HG02763 (cell line): ENCODE measurements at regions not wholly inside any gene's neighbourhood (a gene's known extent, or its start where the extent isn't known, plus 50 kb on each side); places are given as distances from the start of the nearest gene placed in this dataset.

Experiments used
- ATAC-seq: cut with Tn5 transposase; IDR thresholded peaks from one replicate; pipeline ENCODE4 v1.9.1; 2021; ENCODE audit warnings: mild to moderate bottlenecking, moderate library complexity; ENCODE audit not compliant: unreplicated experiment

DNA sequence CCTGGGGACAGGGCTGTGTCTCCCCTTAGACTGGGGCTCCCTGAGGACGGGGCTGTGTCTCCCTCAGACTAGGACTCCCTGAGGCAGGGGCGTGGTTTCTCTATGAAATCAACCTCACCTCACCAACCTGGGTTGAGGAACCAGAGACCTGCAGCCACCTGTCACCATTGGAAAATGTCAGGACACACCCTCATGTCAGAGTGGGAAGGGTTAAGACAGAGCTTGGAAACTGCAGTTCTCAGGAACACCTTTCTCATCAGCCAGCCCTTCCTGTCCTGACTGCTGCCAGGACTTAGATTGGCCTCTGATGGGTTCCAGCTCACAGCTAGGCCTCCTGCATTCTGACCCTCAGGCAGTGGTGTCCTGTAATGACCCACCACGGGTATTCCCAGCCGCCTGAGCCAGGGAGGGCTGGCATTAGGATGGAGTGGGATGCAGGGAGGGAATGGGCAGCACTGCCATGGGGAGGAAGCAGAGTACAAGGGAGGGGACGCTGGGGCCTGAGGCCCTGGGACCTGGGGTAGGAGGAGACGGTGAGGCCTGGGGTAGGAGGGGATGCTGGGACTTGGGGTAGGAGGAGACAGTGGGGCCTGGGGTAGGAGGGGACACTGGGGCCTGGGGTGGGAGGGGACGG, 76.3 kb downstream of the MRPL14 start:
- no peak for ATAC-seq

DNA sequence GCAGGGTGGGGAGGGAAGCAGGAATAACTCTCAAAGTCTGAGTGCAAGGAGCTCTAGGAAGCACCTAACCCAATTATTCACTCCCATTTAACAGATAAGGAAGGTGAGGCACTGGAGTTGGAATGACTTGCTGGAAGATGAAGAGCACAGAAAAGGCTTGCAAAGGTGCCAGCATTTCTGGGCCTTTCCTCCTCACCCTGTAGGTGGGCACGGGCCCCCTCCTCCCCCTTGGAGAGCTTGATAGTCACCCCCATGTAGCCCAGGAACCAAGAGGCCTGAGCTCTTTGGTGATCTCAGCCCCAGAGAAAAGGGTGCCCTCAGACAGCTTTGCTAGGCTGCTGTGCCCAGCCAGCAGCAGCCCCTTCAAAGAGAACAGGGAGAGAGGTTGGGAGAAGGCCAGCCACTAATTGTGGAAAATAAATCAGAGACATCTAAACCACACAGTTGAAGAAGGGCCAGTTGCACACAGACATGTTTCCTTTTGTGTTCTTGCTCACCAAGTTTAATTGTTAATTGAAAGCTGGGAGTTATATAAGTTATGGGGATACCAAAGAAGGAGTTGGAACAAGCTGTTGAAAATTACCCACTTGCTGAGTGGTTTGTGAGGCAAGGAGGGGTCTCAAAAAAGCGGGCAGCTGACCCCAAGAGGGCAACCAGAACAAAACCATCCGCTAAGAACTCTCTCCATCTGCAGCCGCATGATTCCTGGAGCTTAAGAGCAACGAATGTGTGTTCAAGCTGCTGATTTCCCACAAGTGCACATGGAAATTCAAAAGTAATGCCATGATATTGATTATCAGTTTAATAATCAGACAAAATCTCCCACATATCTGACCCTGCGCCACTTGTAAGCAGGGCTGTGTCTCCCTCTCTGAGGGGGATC, 77.0 kb downstream of the MRPL14 start:
- no peak for ATAC-seq

DNA sequence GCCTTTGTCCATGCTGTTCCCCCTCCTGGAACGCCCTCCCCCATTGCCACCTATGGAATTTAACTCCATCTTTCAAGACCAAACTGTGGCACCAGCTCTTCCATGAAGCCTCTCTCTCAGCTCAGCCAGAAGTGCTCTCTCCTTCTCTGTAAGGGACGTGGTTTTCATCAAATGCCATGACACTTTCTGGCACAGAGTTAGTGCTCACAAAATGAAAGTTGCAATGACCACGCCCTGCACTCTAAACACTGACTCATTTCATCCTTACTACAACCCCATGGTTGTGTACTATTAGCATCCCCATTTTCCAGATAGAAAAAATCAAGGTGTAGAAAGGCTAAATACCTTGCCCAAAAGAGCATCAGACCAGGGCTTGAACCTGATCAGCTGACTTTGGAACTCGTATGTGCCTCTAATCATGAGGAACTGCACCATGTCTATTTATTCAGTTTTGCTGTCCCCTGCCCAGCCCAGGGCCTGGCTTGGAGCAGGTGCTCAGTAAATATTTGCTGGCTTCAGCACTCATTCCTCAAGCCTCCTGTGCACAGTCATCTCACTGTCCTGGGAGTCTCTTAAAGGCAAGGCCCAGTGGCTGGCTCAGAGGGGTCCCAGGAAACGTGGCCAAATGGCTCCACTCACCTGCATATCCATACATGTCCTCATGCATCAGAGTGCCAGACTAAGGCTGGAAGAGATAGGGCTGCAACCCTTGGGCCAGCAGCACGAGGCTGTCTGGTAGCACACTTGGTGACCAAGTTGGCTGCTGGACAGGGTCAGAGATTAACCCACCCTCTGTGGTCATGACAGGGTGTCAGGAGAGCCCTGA, 77.9 kb downstream of the MRPL14 start:
- ATAC-seq, result no peak

DNA sequence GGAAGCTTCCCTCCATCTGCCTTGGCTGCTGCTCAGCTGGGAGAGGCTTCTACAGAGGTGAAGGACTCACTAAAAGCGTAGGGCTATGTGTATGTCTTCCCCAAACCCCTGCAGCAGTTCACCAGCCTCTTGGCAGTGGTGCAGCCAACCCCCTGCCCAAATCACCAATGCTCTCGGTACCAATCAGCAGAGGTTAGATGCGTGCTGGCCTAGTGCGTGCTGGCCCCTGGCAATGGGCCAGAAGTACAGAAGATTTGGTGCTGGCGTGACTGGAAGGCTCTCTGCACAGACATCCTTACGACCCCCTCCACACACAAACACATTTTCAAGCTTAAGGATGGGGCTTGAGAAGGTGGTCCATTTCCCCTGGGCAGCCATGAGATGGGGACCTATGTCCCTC, 79.0 kb downstream of the MRPL14 start:
- ATAC-seq, result no peak

DNA sequence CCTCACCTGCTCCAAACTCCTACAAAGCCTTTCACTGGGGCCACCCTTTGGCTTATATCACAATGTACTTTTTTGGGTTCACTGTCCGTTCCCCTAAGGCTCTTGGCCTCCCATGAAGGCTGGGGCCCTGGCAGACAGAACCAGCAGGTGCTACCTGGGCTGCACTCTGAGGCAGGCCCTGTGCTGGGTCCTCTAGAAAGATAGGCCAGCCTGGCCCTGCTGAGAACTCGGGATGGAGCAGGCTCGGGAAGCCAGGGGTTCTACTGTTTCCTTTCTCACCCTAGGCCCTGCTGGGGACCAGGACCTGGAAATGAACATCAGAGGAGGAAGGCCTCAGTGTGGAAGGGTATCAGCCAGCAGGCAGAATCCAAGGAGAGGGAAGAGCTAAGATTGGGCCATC, 79.5 kb downstream of the MRPL14 start:
- no peak for ATAC-seq

DNA sequence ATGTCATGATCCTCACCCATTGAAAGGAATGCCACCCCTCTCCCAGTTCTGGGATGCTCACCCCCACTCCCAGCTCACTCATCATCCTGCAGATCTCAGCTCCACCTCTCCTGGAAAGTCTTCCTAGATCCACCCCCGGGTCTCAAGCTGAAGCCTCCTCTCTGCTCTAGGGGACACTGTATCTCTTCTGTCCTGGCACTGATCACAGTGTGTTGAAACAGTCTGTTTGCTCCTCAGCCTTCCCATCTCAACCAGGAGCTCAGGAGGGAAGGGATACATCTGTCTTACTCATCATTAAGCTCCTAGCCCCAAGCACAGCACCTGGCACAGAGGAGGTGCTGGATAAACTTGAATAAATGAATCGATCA, 80.1 kb downstream of the MRPL14 start:
- no peak for ATAC-seq

DNA sequence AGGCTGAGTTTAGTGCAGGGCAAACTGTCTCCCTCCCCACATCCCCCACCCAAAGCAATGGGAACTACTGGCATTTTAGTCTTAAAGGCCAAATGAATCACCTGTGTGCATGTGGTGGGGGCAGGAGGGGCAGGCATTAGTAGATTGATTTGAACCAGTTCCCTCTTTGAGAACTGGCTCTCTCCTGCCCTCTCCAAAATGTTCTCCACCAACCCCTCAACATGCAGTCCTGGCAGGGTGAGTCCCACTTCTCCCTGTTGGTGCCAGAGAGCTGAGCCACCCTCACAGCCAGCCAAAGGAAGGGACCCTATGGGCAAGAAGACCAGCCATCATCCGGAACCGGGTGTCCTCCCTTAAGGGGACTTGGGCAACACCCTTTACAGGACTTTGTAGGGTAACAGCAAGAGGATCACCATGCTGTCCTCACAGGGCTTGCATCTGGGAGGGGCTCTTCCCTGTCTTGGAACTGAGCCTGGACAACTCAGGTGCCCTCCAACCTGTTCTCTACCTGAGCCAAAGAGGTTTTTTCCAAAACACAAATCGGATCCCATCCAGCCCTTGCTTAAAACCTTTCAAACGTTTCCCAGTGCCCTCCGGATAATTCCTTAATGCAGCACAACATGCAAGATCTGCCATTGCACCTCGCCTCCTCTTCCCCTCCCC, 80.6 kb downstream of the MRPL14 start:
- no peak for ATAC-seq

DNA sequence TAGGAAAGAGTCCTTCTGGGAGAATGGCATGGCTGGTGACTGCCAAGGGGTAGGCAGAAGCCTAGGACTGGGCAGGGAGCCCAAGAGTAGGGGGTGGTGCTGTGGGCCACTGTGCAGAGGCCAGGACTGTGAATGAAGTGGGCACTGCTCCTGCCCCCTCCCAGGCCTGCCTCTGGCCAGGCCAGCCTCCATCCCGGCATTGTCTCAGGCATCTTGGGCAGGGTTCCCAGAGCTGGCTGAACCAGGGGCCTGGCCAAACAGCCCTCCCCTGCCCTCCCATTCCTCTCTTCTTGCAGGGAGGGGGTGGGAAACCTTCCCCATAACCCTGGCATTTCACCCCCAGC, 81.6 kb downstream of the MRPL14 start:
- no peak for ATAC-seq

DNA sequence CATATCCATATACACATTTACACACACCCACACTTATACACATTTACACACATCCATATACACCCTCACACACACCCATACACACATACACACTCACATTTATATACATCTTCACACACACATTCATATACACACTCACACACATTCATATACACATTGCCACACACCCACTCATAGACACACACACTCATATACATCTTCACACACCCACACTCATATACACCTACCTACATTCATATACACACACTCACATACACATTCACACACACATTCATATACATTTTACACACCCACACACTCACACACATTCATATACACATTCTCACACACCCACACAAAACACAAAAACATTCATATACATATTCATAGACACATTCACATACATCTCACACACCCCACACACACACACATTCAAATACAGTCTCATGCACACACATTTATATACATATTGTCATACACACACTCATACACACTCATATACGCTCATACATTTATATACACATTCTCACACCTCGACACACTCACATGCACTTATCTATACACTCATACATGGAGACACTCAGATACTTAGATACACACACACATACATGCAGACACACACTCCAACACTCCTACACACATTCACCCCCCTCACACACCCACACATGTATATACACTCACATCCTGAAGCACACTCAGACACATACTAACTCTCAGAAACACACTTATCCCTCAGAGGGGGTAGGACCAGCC, 82.1 kb downstream of the MRPL14 start:
- no peak for ATAC-seq

DNA sequence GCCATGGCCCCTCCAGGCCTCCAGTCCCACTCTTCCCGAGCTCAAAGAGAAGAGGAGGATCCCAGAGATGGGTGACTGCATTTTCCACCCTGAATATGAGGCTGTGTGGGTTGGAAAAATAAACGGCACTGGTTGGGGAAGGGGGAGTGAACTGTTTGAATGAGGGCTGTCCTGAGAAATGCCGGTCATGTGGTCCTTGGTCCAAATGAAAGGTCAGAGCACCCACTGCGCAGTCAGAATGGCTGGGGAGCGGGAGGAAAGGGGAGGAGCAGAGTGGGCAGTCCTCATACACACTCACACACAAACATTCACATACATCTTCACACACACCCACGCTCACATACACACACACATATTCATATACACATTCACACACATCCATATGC, 83.1 kb downstream of the MRPL14 start:
- ATAC-seq, result no peak

DNA sequence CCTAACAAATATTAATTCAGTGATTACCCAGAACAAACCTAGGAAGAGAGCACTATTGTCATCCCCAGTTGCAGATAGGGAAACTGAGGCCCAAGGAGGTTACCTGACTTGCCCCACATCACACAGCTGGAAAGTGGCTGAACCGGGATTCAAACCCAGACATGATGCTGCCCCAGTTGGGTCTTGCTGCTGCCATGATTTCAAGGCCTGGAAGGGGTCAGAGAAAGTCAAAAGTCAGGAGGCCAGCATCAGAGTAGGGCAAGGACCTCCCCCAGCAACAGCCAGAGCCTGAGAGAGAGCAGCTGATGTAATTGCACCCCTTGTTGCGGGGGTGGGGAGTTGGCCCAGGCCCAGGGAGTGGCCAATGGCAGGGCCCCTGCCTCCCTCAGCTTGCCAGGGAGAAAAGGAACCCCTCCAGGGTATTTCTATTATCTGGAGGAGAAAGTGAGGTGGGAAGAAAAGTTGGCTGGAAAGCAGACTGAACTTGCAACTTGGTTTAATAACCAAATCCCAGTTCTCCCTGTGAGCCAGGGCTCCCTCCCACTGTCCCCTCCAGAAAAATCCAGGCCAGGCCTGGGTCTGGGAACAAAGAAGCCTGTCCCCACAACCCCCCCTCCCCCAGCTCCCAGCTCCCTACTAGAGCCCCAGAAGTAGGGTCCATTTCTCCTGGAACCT, 83.6 kb downstream of the MRPL14 start:
- ATAC-seq, result no peak

DNA sequence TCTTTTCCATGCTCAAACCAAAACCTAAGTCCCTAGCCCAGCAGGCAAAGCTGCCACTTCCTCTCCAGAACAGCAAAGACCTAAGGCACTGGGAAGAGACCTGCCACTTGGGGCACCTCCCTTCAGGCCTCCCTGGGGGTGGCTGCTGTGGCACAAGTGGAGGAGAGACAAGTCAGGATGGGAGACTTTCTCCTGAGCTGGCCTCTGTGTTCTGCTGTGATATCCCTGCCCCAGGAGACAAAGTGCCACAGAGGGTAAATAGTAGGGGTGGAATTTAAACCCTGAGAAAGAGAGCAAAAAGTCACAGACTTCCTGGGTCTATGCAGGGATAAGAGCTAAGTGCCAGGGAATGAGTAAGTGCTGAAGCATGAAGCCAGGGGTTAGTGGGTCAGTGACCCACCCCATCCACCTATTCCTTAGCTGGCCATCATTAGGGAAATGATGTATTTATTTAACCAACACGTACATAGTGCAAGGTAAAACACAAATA, 84.2 kb downstream of the MRPL14 start:
- ATAC-seq, result no peak

DNA sequence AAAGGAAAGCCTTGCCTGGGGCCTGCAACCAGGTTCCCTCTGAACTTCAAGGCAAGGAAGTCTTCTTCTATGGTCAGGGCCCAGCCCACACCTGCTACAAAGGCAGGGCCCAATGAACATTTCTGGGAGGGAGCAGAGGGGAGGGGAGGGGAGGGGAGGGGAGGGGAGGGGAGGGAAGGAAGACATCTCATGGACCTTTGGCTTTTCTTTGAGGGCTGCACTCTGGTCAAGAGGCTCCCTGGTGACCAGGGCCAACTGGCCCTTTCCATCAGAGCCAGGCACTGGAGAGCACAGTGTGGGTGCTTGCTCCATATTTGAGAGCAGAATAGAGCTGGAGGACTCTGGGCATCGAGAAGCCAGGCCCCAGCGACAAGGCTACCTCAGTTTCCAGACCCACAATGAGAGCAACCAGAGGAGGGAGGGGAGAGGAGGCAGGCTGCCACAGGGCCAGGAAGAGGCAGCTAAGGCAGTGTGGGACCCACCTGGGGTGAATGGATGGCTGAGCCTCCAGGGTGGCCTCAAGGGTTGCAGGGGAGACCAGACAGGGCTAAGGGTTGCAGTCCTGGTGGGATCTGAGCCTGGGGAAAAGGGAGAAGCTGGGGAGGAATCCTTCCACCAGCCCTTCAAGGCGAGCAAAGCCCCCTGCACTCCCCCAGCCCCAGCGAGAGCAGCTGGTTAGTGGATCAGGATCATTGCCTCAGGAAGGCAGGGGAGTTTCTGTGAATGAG, 84.8 kb downstream of the MRPL14 start:
- no peak for ATAC-seq

DNA sequence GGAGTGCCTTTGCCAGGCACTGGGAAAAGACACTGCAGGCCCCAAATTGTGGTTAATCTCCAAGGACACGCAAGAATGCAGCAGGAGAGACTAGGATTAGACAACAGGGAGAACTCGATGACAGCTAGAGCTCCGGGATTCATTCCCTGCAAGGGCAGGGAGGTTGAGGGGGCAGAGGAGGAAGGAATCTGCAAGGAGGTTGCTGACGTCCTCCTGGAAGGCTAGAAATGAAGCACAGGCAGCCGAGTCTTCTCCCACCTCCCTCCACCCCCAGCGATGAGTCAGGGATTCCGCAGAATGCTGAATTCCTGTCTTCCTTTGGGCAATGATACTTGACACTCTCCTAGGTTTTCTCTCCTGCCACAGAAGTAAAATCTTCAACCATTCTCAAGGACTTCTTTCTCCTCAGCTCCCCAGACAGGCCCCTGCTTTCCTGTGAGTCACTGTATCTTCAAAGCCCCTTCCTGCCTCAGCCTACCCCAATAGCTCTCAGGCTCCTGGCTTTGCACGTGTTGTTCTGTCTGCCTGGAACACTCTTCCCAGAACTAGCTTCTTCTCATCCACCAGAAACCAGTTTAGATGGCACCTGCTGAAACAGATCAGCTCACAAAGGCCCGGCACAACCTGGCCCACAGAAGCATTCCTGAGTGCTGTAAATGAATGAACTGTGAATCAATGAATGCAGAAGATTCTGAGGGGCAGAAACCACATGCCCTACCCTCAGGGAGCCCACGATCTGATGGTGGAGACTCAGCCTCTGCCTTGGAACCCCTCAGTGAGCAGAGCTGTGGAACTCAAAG, 85.6 kb downstream of the MRPL14 start:
- no peak for ATAC-seq

DNA sequence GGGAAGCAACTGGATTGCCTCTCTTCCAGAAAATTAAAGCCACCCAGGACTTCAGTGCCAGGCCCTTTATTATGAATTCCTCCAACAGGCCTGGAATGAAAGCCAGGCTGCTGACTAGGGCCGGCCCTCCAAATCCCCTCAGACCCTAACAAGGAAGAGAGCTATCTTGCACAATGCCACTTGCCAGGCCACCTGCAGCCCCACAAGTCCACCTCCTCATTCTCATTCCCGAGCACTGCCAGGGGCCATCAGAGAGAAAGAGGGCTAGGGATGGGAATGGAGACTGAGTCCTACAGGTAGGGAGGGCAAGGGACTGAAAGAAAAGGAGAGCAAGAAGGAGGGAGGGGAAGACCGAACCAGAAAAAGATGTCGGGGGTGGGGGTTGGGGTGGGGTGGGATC, 86.5 kb downstream of the MRPL14 start:
- ATAC-seq, result no peak

DNA sequence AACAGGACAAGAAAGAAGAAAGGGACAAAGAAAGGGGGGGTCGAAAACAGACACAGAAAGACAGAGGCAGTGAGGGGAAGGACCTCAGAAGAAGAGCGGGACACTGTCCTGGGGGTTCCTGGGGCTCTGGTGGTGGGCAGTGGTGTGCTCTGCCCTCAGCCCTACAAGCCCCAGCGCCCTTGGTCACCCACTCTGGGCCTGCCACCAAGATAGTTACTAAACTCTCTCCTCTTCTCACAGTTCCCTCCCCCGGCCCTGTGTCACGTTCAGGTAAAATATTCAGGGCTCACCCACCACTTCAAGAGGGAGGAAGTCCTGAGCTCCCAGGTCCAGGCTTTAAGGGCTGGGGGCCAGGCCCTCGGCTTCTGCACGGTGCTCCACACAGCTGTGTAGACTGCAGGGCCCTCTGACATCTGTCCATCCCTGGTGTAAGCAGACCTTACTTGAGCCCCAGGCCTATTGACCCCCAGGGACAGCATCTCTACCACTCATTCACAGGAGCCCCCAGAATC, 87.4 kb downstream of the MRPL14 start:
- ATAC-seq, result no peak

DNA sequence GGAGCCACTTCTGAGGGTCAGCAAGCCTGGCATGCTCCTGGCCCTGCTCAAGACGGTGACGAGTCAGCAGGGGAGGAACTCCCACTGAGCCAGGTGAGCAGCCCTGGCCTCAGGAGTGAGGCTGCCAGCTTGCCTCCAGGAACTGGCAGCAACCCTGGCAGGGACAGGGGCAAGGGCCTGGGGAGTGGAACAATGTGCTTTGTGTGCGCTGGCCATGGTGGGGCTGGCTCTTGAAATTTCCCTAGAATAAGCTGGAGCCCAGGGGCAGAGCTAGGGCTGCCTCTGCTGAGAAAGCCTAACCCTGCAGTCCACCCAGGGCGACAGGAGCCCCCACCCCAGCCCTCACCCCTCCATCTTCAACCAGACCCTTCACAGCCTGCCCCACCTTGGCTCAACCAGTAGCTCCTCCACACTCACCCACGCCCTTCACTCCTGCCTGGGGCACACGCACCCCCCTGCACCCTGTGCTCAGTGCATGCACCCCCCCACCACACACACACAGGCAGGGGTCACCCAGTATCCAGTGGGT, 88.0 kb downstream of the MRPL14 start:
- ATAC-seq, result no peak

DNA sequence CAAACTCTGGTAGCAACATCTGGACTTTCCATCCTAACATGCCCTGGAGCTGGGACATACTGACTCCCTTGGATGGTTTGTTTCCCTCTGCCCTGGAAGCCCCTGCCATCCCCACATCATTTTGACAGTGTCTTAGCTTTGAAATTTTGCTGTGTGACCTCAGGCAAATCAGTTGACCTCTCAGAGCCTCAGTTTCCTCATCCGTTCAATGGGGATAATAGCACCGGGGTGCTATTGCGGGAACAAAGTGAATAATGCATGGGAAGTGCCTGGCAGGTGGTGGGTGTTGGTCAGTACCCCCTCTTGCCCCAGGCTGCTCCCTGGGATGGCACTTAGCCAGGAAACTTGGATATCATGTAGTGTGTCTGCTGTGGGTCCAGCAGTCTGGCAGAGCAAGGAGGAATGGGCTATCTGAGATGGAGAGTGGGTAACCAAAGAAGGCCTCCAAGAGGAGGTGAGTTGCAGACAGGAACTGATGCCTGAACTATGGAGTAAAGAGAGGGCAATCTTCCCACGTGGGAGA, 88.6 kb downstream of the MRPL14 start:
- ATAC-seq, result no peak
